ENCODE measurements at regions not wholly inside any gene's neighbourhood (a gene's known extent, or its start where the extent isn't known, plus 50 kb on each side); places are given as distances from the start of the nearest gene placed in this dataset.

DNA sequence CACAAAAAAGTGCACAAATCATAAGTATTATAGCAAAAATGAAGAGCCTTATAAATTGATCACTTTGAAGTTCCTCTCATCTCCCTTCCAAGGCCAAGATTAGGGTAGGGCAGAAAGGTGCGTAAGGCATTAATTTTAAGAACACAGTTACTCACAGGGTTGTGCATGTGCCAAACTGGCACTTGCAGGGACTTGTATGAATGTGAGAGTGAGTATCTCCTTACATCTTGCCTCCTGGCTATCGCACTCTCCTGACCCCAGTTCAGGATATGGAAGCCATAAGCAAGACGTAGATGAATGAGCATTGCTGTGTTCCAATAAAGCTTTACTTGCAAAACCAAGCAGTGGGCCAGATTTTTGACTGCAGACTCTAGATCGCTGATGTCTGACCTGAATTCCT is 510.1 kb upstream of the AADAT start:
- no peak for TF ChIP-seq CTCF (IDR thresholded peaks at IDR 0.05)
- TF ChIP-seq POLR2AphosphoS5 (IDR thresholded peaks at IDR 0.05; ENCODE audit: insufficient read depth in 1 of 2, low read depth in 1 of 2), result no peak
- TF ChIP-seq POLR2A (IDR thresholded peaks at IDR 0.05), result no peak
